D341Med (cell line): ENCODE measurements at regions not wholly inside any gene's neighbourhood (a gene's known extent, or its start where the extent isn't known, plus 50 kb on each side); places are given as distances from the start of the nearest gene placed in this dataset.

Source experiments
- DNase-seq: peaks from one replicate; pipeline ENCODE4 v3.0.0; 2012; ENCODE audit warnings: low spot score

- no peak for DNase-seq
Observed at GRCh38 chr2:203789618-203790017, 78.0 kb upstream of the CTLA4 start.

GRCh38 chr2:203790134-203790852 is 77.3 kb upstream of the CTLA4 start:
- no peak for DNase-seq

GRCh38 chr2:203796248-203797010 is 71.1 kb upstream of the CTLA4 start:
- DNase-seq: no peak

- DNase-seq: no peak
Observed at GRCh38 chr2:203797276-203797675, 70.3 kb upstream of the CTLA4 start.

GRCh38 chr2:203797712-203798111 is 69.9 kb upstream of the CTLA4 start:
- DNase-seq: no peak

- no peak for DNase-seq
Observed at GRCh38 chr2:203798296-203799087, 69.1 kb upstream of the CTLA4 start.

GRCh38 chr2:203799908-203800307 is 67.7 kb upstream of the CTLA4 start:
- DNase-seq: no peak

- DNase-seq: no peak
Observed at GRCh38 chr2:203800783-203801182, 66.8 kb upstream of the CTLA4 start.

- no peak for DNase-seq
Observed at GRCh38 chr2:203802342-203803052, 65.1 kb upstream of the CTLA4 start.

GRCh38 chr2:203803053-203803429 is 64.5 kb upstream of the CTLA4 start:
- DNase-seq: no peak

GRCh38 chr2:203804070-203804469 is 63.5 kb upstream of the CTLA4 start:
- no peak for DNase-seq

GRCh38 chr2:203804764-203805485 is 62.6 kb upstream of the CTLA4 start:
- no peak for DNase-seq

- no peak for DNase-seq
Observed at GRCh38 chr2:203805486-203805838, 62.1 kb upstream of the CTLA4 start.

GRCh38 chr2:203806761-203807160 is 60.8 kb upstream of the CTLA4 start:
- no peak for DNase-seq

GRCh38 chr2:203808046-203808750 is 59.4 kb upstream of the CTLA4 start:
- DNase-seq: no peak

GRCh38 chr2:203809084-203809521 is 58.5 kb upstream of the CTLA4 start:
- DNase-seq: no peak

- no peak for DNase-seq
Observed at GRCh38 chr2:203809991-203810510, 57.5 kb upstream of the CTLA4 start.

- DNase-seq: no peak
Observed at GRCh38 chr2:203811491-203812221, 55.9 kb upstream of the CTLA4 start.

GRCh38 chr2:203812294-203813221 is 55.0 kb upstream of the CTLA4 start:
- DNase-seq: no peak
